ENCODE measurements at regions not wholly inside any gene's neighbourhood (a gene's known extent, or its start where the extent isn't known, plus 50 kb on each side); places are given as distances from the start of the nearest gene placed in this dataset.

DNA sequence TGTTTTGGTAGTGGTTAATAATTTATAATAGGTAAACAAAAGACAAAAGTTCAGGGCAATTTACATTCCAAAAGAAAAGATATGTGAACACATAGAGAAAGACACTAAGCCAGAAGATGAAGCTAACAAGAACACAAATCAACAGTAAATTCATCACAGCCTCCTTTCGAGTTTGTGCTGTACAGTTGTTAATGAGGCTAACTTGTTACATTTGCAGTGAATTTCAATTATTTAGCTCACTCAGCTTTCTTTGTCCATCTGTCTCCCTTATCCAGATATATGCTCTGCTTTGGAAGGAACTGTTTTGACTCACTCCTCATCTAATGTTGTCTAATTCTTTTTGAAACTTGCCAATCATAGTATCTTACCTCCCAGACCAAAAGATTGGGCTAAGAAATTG lies 423.3 kb upstream of the OLFM3 start:
- Mint-ChIP-seq H3K36me3 (no peaks in the 10 kb centered on the region), H3K27ac (no peak overlapping the region), H3K4me1 (no peaks in the 10 kb centered on the region), H3K27me3 (ENCODE audit: low read depth in 3 of 3) (peaks cover 0 to 2% (median 0%) of the 10 kb centered on the region in 3 donors), H3K4me3 (no peak overlapping the region), H3K9me3 (peaks cover 0 to 18% (median 4%) of the 10 kb centered on the region in 6 donors)
- DNase-seq = no peak

Measured in immature natural killer cell (primary cell).